Stomach smooth muscle (tissue), 2 donors: ENCODE measurements at regions not wholly inside any gene's neighbourhood (a gene's known extent, or its start where the extent isn't known, plus 50 kb on each side); places are given as distances from the start of the nearest gene placed in this dataset.
"Not testable (repeated sequence)": the region's sequence is repeated elsewhere in the genome, so short reads cannot be mapped to it uniquely, and the experiment has no call there.

Experiments
- H3K27ac ChIP-seq: one replicate; pipeline ENCODE4 v1.7.0; 2013; ENCODE audit warnings: mild to moderate bottlenecking, low read length, inconsistent platforms
- H3K27me3 ChIP-seq, 2 donors: one replicate each; pipeline ENCODE4 v1.7.0; 2013; ENCODE audit warnings: low read length in 2 of 2; ENCODE audit not compliant: insufficient read depth in 2 of 2, control insufficient read depth in 1 of 2
- H3K36me3 ChIP-seq, 2 donors: one replicate each; pipeline ENCODE4 v1.7.0; 2013; ENCODE audit warnings: low read length in 2 of 2; ENCODE audit not compliant: control insufficient read depth in 2 of 2, insufficient read depth in 2 of 2
- H3K4me1 ChIP-seq: one replicate; pipeline ENCODE4 v1.7.0; 2013; ENCODE audit warnings: low read length; ENCODE audit not compliant: control insufficient read depth, insufficient read depth
- H3K4me3 ChIP-seq, 2 donors: one replicate each; pipeline ENCODE4 v1.7.0; 2013; ENCODE audit warnings: low read length in 2 of 2
- H3K9ac ChIP-seq, 2 donors: one replicate each; pipeline ENCODE4 v1.7.0; 2013; ENCODE audit warnings: low read length in 2 of 2, mild to moderate bottlenecking in 1 of 2
- H3K9me3 ChIP-seq, 2 donors: one replicate each; pipeline ENCODE4 v1.7.0; 2013; ENCODE audit warnings: low read length in 2 of 2; ENCODE audit not compliant: control insufficient read depth in 2 of 2
- donor health status: healthy.
- donor health status: Pancreatic carcinoma.

DNA sequence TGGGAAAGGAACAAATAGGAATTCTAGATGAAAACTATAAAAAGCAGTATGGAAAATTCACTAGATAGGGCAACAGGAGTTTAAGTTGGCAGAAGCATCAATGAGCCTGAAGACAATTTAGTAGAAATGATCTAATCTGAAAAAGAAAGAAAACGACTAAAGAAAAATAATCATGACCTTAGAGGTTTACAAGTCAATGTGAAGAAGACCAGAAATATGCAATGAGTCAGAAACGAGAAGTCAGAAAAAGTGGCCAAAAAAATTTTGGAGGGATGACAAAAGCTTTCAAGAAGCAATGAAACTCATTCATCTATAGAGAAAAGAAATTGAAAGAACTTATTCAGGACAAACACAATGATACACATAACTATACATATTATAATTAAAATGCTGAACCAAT, 1244.0 kb downstream of the RPIA start:
- not testable (repeated sequence) for H3K4me1 ChIP-seq, H3K9me3 ChIP-seq, H3K27me3 ChIP-seq, H3K27ac ChIP-seq, H3K36me3 ChIP-seq, H3K4me3 ChIP-seq, H3K9ac ChIP-seq

DNA sequence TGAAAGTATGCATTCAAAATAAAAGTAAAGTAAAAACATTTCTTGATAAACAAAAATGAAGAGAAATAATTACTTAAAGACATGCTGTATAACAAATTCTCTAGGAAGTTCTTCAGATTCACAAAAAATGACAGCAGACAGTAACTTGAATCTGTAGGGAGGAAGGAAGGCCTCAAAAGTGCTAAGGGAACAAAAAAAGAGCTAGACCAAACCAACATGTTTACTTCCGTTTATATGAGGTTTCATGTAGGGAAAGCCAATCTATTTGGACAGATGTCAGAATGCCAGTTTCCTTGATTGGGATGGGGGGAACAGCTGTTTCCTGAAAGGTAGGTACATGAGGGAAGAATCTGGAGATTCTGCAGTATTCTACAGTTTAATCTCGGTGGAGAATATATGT, 1244.5 kb downstream of the RPIA start:
- H3K9me3 ChIP-seq = not testable (repeated sequence)

GRCh38 chr2:89936559-89936958, 1245.1 kb downstream of the RPIA start:
- H3K9ac ChIP-seq, H3K4me1 ChIP-seq, H3K36me3 ChIP-seq, H3K27me3 ChIP-seq, H3K27ac ChIP-seq, H3K9me3 ChIP-seq, H3K4me3 ChIP-seq: not testable (repeated sequence)

More for the DNA sequence above, 1244.5 kb downstream of the RPIA start:
- H3K36me3 ChIP-seq, H3K4me3 ChIP-seq, H3K27me3 ChIP-seq, H3K9ac ChIP-seq, H3K4me1 ChIP-seq, H3K27ac ChIP-seq: not testable (repeated sequence)

GRCh38 chr2:89938756-89939155, 1247.3 kb downstream of the RPIA start:
- not testable (repeated sequence) for H3K9ac ChIP-seq, H3K4me1 ChIP-seq, H3K36me3 ChIP-seq, H3K27ac ChIP-seq, H3K27me3 ChIP-seq, H3K4me3 ChIP-seq, H3K9me3 ChIP-seq

GRCh38 chr2:89944267-89944666, 1252.8 kb downstream of the RPIA start:
- H3K4me1 ChIP-seq, H3K27me3 ChIP-seq: not testable (repeated sequence)

GRCh38 chr2:89945004-89945616, 1253.6 kb downstream of the RPIA start:
- not testable (repeated sequence) for H3K9ac ChIP-seq, H3K9me3 ChIP-seq, H3K36me3 ChIP-seq

More at GRCh38 chr2:89944267-89944666, 1252.8 kb downstream of the RPIA start:
- not testable (repeated sequence) for H3K9me3 ChIP-seq, H3K9ac ChIP-seq, H3K4me3 ChIP-seq, H3K36me3 ChIP-seq, H3K27ac ChIP-seq

DNA sequence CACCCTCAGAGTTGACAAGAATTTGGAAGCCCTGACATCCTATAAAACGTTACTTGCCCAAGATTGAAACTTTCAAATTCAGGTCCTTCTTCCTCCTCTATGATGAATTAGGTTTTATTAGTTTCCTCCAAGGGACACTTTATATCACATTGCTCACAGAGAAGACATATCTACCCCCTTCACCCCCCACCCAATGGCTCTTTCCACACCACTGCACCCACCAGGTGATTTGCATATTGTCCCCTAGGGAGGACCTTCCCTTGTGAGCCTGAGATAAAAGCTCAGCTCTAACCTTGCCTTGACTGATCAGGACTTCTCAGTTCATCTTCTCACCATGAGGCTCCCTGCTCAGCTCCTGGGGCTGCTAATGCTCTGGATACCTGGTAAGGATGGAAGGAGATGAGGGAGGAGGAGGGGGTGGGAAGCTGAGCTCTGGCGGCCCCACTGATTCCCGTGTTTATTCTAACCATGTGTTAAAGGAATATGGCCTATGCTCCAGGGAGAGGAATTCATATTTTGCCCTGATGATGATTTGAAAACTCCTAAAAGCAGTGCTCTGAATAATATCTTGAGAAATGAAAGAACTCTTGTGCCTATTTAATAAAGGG, 1255.8 kb downstream of the RPIA start:
- H3K4me3 ChIP-seq, H3K36me3 ChIP-seq, H3K9ac ChIP-seq, H3K27me3 ChIP-seq, H3K4me1 ChIP-seq, H3K27ac ChIP-seq, H3K9me3 ChIP-seq: not testable (repeated sequence)

More at GRCh38 chr2:89945004-89945616, 1253.6 kb downstream of the RPIA start:
- H3K4me1 ChIP-seq, H3K27me3 ChIP-seq, H3K27ac ChIP-seq, H3K4me3 ChIP-seq: not testable (repeated sequence)

GRCh38 chr2:89948102-89948501, 1256.6 kb downstream of the RPIA start:
- not testable (repeated sequence) for H3K4me3 ChIP-seq, H3K27ac ChIP-seq, H3K4me1 ChIP-seq, H3K27me3 ChIP-seq, H3K9me3 ChIP-seq, H3K36me3 ChIP-seq, H3K9ac ChIP-seq

- not testable (repeated sequence) for H3K27me3 ChIP-seq, H3K27ac ChIP-seq, H3K9me3 ChIP-seq, H3K4me3 ChIP-seq, H3K36me3 ChIP-seq, H3K9ac ChIP-seq, H3K4me1 ChIP-seq
These were observed 1259.3 kb downstream of the RPIA start for GRCh38 chr2:89950807-89951206.

DNA sequence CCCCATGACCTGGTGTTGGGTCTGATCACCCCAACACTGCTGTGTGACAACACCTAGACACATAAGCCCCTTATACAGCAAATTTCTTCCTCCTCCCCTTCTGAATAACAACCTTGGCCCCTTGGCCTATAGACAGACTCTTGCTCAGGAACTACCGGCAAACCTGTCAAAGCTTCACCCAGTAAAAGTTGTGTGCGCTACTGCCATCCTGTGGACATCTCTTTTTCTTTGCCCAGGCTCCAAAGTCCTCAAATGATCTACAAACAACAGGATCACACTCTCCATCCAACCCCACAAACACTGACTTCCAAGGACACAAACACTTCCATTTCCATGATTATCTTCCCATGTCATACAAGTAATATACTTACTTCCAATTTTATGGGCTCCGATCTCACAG, 1265.8 kb downstream of the RPIA start:
- H3K9me3 ChIP-seq, H3K36me3 ChIP-seq, H3K4me3 ChIP-seq, H3K27ac ChIP-seq, H3K27me3 ChIP-seq, H3K4me1 ChIP-seq, H3K9ac ChIP-seq: not testable (repeated sequence)

DNA sequence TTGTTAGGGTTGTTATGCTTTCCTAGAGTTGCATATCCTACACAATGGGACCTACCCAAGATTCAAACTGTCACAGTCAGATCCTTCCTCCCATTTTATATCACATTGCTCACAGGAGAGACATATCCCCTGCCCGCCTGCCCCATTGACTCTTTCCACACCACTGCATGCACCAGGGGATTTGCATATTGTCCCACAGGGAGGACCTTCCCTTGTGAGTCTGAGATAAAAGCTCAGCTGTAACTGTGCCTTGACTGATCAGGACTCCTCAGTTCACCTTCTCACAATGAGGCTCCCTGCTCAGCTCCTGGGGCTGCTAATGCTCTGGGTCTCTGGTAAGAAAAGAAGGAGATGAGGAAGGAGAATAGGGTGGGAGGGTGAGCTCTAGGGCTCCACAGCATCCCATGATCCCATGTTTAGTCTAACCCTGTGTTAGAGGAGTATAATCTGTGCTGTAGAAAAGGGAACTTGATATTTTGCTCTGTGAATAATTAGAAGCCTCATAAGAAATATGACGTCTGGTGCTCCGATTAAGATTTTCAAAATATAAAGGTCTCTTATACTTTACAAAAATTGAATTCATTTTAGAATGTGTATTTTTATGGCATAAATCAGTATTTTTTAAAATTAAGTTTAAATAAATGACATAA, 1268.4 kb downstream of the RPIA start:
- H3K27me3 ChIP-seq, H3K9me3 ChIP-seq, H3K4me1 ChIP-seq, H3K36me3 ChIP-seq, H3K27ac ChIP-seq, H3K4me3 ChIP-seq, H3K9ac ChIP-seq: not testable (repeated sequence)
